HCT116 (cell line): ENCODE measurements at regions not wholly inside any gene's neighbourhood (a gene's known extent, or its start where the extent isn't known, plus 50 kb on each side); places are given as distances from the start of the nearest gene placed in this dataset.
A peak's percentile ranks its signal among the peaks of the same experiment; 100 is the strongest.

Experiments used
- ATAC-seq: fragments of 200-7000 bp; cut with Tn5 transposase; 2 replicates; pipeline ENCODE4 v1.9.1; 2020; ENCODE audit warnings: mild to moderate bottlenecking, moderate library complexity
- BruUV-seq: library from RNA; stranded (reverse); fragments of 400-500 nt; replicated peaks from 2 replicates; lab custom pipeline; 2021; lab: Mats Ljungman, UMichigan
- CTCF ChIA-PET: fragments of 300-600 bp; sonication (Branson Sonifier 250); formaldehyde crosslinking; loops from one replicate; lab custom pipeline; 2021; ENCODE audit warnings: antibody characterized with exemption; lab: Charles Lee
- POLR2A ChIA-PET: fragments of 300-600, 350-600 bp; sonication (Branson Sonifier 250); formaldehyde crosslinking; loops from one replicate; lab custom pipeline; 2021; ENCODE audit warnings: antibody characterized with exemption; lab: Charles Lee
- RAD21 ChIA-PET, 2 experiments: fragments of 300-600 bp; sonication (Branson Sonifier 250); formaldehyde crosslinking; loops; one replicate each; lab custom pipeline; 2023; ENCODE audit warnings: low total read pairs in 2 of 2; ENCODE audit not compliant: uncharacterized antibody in 2 of 2, unreplicated experiment in 2 of 2, low non-redundant PET in 1 of 2; lab: Charles Lee
- DNase-seq: peaks from one replicate; pipeline ENCODE4 v3.0.0-alpha.2; 2010; ENCODE audit warnings: low read depth, low spot score
- H2AFZ ChIP-seq: fragments of 200-600 bp; shearing (Covaris generic), sonication (generic); 2 replicates; pipeline ENCODE4 v1.6.1; 2017; ENCODE audit warnings: low read depth, mixed run types, mixed read lengths, antibody characterized with exemption, low read length; ENCODE audit not compliant: poor library complexity, severe bottlenecking
- H3K27ac ChIP-seq: 2 replicates; pipeline ENCODE4 v1.5.1; 2012; ENCODE audit warnings: low read depth, low read length
- H3K27me3 ChIP-seq: fragments of 200-600 bp; sonication (generic); 2 replicates; pipeline ENCODE4 v1.6.1; 2016; ENCODE audit warnings: mixed run types, low read length, mixed read lengths; ENCODE audit not compliant: insufficient read depth
- H3K36me3 ChIP-seq, 2 experiments: fragments of 200-500 bp in 1 of 2; fragments of 200-600 bp in 1 of 2; sonication (Bioruptor generic) in 1 of 2; sonication (generic) in 1 of 2; 2 replicates each; pipeline versions ENCODE4 v1.5.1 to v1.6.1; 2014 to 2016; ENCODE audit warnings: low read length in 2 of 2, inconsistent platforms in 1 of 2, mixed read lengths in 1 of 2, mixed run types in 1 of 2; ENCODE audit not compliant: insufficient read depth in 2 of 2, control insufficient read depth in 1 of 2
- H3K4me1 ChIP-seq, 2 experiments: fragments of 200-600 bp in 1 of 2; sonication (generic) in 1 of 2; 2 replicates each; pipeline versions ENCODE4 v1.5.1 to v1.6.1; 2012 to 2017; ENCODE audit warnings: low read length in 2 of 2, inconsistent platforms in 1 of 2, mild to moderate bottlenecking in 1 of 2, mixed read lengths in 1 of 2, mixed run types in 1 of 2, moderate library complexity in 1 of 2; ENCODE audit not compliant: insufficient read depth in 2 of 2, control insufficient read depth in 1 of 2
- H3K4me2 ChIP-seq: fragments of 200-600 bp; sonication (generic); 2 replicates; pipeline ENCODE4 v1.6.1; 2017; ENCODE audit warnings: mixed run types, low read length, mixed read lengths
- H3K4me3 ChIP-seq, 2 experiments: fragments of 200-600 bp in 1 of 2; sonication (generic) in 1 of 2; replicated peaks in 1 of 2; 2 replicates each; pipeline ENCODE4 v1.5.1; 2011 to 2016; ENCODE audit warnings: low read length in 2 of 2, control low read depth in 1 of 2, low read depth in 1 of 2, mild to moderate bottlenecking in 1 of 2, mixed read lengths in 1 of 2, mixed run types in 1 of 2
- H3K79me2 ChIP-seq: fragments of 200-600 bp; sonication (generic); 2 replicates; pipeline ENCODE4 v1.6.1; 2017; ENCODE audit warnings: mild to moderate bottlenecking, mixed run types, low read length, moderate library complexity, mixed read lengths; ENCODE audit not compliant: insufficient read depth
- H3K9ac ChIP-seq: fragments of 200-600 bp; sonication (generic); 2 replicates; pipeline ENCODE4 v1.6.1; 2016; ENCODE audit warnings: low read length, mixed read lengths
- H3K9me2 ChIP-seq: fragments of 200-600 bp; sonication (generic), shearing (Covaris generic); 2 replicates; pipeline ENCODE4 v1.6.1; 2017; ENCODE audit warnings: mixed run types, mild to moderate bottlenecking, moderate library complexity; ENCODE audit not compliant: insufficient read depth
- H3K9me3 ChIP-seq, 2 experiments: fragments of 200-500 bp in 1 of 2; fragments of 200-600 bp in 1 of 2; sonication (Bioruptor generic) in 1 of 2; sonication (generic) in 1 of 2; 2 replicates each; pipeline ENCODE4 v1.6.1; 2014 to 2017; ENCODE audit warnings: low read length in 2 of 2, mixed read lengths in 2 of 2, inconsistent platforms in 1 of 2, low read depth in 1 of 2, mild to moderate bottlenecking in 1 of 2, mixed run types in 1 of 2, moderate library complexity in 1 of 2; ENCODE audit not compliant: control insufficient read depth in 1 of 2, insufficient read depth in 1 of 2
- H4K20me1 ChIP-seq: fragments of 200-600 bp; sonication (generic), shearing (Covaris generic); 2 replicates; pipeline ENCODE4 v1.6.1; 2017; ENCODE audit warnings: mixed run types, mild to moderate bottlenecking, moderate library complexity; ENCODE audit not compliant: insufficient read depth
- CBX3 ChIP-seq: IDR thresholded peaks from 2 replicates; pipeline ENCODE4 v1.6.1; 2012; ENCODE audit warnings: low read depth
- CEBPB ChIP-seq: IDR thresholded peaks from 2 replicates; pipeline ENCODE4 v1.6.1; 2012; ENCODE audit warnings: low read depth
- CTCF ChIP-seq, 3 experiments: fragments of 200-600 bp in 1 of 3; sonication (generic) in 1 of 3; IDR thresholded peaks in 2 of 3; conservative IDR thresholded peaks in 1 of 3; 2 replicates each; pipeline ENCODE4 v1.5.1; 2012 to 2017; ENCODE audit warnings: low read depth in 2 of 3, low read length in 2 of 3, antibody characterized with exemption in 1 of 3, borderline replicate concordance in 1 of 3, control low read depth in 1 of 3, mild to moderate bottlenecking in 1 of 3, mixed read lengths in 1 of 3, mixed run types in 1 of 3, moderate library complexity in 1 of 3; ENCODE audit not compliant: insufficient read depth in 1 of 3
- EGR1 ChIP-seq: IDR thresholded peaks from 2 replicates; pipeline ENCODE4 v1.6.1; 2012; ENCODE audit warnings: low read depth
- ELF1 ChIP-seq: IDR thresholded peaks from 2 replicates; pipeline ENCODE4 v1.6.1; 2012; ENCODE audit warnings: low read depth, borderline replicate concordance
- EZH2 ChIP-seq: fragments of 200-600 bp; sonication (generic); IDR thresholded peaks from 2 replicates; pipeline ENCODE4 v1.6.1; 2017; ENCODE audit warnings: antibody characterized with exemption, mixed run types
- EZH2phosphoT487 ChIP-seq: fragments of 200-600 bp; IDR thresholded peaks from 2 replicates; pipeline ENCODE4 v1.6.1; 2018; ENCODE audit warnings: antibody characterized with exemption, borderline replicate concordance
- JUND ChIP-seq: IDR thresholded peaks from 2 replicates; pipeline ENCODE4 v1.6.1; 2012
- MAX ChIP-seq: IDR thresholded peaks from 2 replicates; pipeline ENCODE4 v1.6.1; 2012
- POLR2A ChIP-seq: IDR thresholded peaks from 2 replicates; pipeline ENCODE4 v1.7.0; 2011; ENCODE audit warnings: borderline replicate concordance; ENCODE audit not compliant: insufficient read depth, insufficient read length; ENCODE audit errors: extremely low read depth
- REST ChIP-seq: IDR thresholded peaks from 2 replicates; pipeline ENCODE4 v1.6.1; 2012; ENCODE audit warnings: low read depth
- SP1 ChIP-seq: IDR thresholded peaks from 2 replicates; pipeline ENCODE4 v1.6.1; 2012; ENCODE audit warnings: low read depth
- TCF7L2 ChIP-seq: IDR thresholded peaks from 2 replicates; pipeline ENCODE4 v1.7.0; 2011; ENCODE audit warnings: borderline replicate concordance, inconsistent platforms; ENCODE audit not compliant: insufficient read depth, insufficient read length; ENCODE audit errors: extremely low read depth
- YY1 ChIP-seq: IDR thresholded peaks from 2 replicates; pipeline ENCODE4 v1.6.1; 2011; ENCODE audit warnings: low read length, low read depth, moderate library complexity, mild to moderate bottlenecking; ENCODE audit not compliant: insufficient replicate concordance; ENCODE audit errors: extremely low read depth
- ZFX ChIP-seq: fragments of 450-650 bp; IDR thresholded peaks from 2 replicates; pipeline ENCODE4 v1.6.1; 2017
- ZNF274 ChIP-seq: fragments of 200-500 bp; sonication (Bioruptor generic); IDR thresholded peaks from 2 replicates; pipeline ENCODE4 v1.6.1; 2014; ENCODE audit warnings: mild to moderate bottlenecking, low read depth, low read length, inconsistent platforms
- intact Hi-C: fragments of 100-400 bp; cut with micrococcal nuclease; formaldehyde crosslinking; loops from 2 replicates; pipeline ENCODE4 v1.10.0; 2022

- no peak for TF ChIP-seq ZNF274
- TF ChIP-seq ELF1, result no peak
- no peak; the same call in 1 of the 2 replicates for TF ChIP-seq MAX
- no peak for TF ChIP-seq EZH2
- no peak for TF ChIP-seq POLR2A
- TF ChIP-seq CBX3, result no peak
- TF ChIP-seq, all 23 proteins: peak for 0
These were observed 139.2 kb upstream of the SMIM23 start (continued) for GRCh38 chr5:171646102-171647042.

- H3K36me3 ChIP-seq, result no peaks in the 10 kb centered on the region
- no peaks in the 10 kb centered on the region for H4K20me1 ChIP-seq
- peak overlapping the region; percentile 65 for H3K4me2 ChIP-seq
- intact Hi-C loops, result no loop called here
- BruUV-seq, result no TSS peak
- peaks cover 9 to 14% of the 10 kb centered on the region in 2 experiments for H3K4me1 ChIP-seq
- H3K27ac ChIP-seq, result no peak overlapping the region; the same call in 1 of the 2 replicates
- no peaks in the 10 kb centered on the region for H3K27me3 ChIP-seq
- peak overlapping the region in 1 of 2 experiments; percentile 12; a peak in 1 of 4 replicates for H3K4me3 ChIP-seq
- ChIA-PET CTCF (no interaction called here), POLR2A (no interaction called here), RAD21 (no interaction called here)
- DNase-seq, result peak; percentile 48
- no peaks in the 10 kb centered on the region for H3K9me2 ChIP-seq
- peak; percentile 99 for ATAC-seq
- H3K9me3 ChIP-seq, result no peaks in the 10 kb centered on the region
- H3K9ac ChIP-seq, result no peak overlapping the region
- no peaks in the 10 kb centered on the region for H3K79me2 ChIP-seq
- H2AFZ ChIP-seq, result peak overlapping the region; percentile 50
- TF ChIP-seq REST (no peak), SP1 (no peak), ZNF274 (no peak), EZH2phosphoT487 (no peak), EGR1 (no peak), CTCF (IDR thresholded peaks at IDR 0.05 in 2 of 3, conservative IDR thresholded peaks at IDR 0.05 in 1 of 3; ENCODE audit: borderline replicate concordance in 1 of 3, insufficient read depth in 1 of 3, low read depth in 2 of 3, low read length in 2 of 3) (0 out of 6 replicates have a peak, but pooled peaks of 2 of the 3 experiments have one; percentile 10 to 17), JUND (no peak), ELF1 (no peak), POLR2A (no peak), TCF7L2 (peak; percentile 26), ZFX (no peak), YY1 (no peak), CEBPB (no peak)
These were observed 138.3 kb upstream of the SMIM23 start for GRCh38 chr5:171647043-171647903.
